Gastroesophageal sphincter (tissue), 3 donors: ENCODE measurements at regions not wholly inside any gene's neighbourhood (a gene's known extent, or its start where the extent isn't known, plus 50 kb on each side); places are given as distances from the start of the nearest gene placed in this dataset.

Experiments
- CTCF ChIP-seq, 4 experiments: fragments of 200-600 bp in 2 of 4; fragments of 450-650 bp in 2 of 4; sonication (generic) in 1 of 4; IDR thresholded peaks; one replicate each; pipeline ENCODE4 v1.5.1; 2017 to 2019; ENCODE audit warnings: antibody characterized with exemption in 4 of 4, mild to moderate bottlenecking in 2 of 4, moderate library complexity in 2 of 4
- EP300 ChIP-seq: sonication (generic); formaldehyde crosslinking; IDR thresholded peaks from one replicate; pipeline ENCODE4 v1.6.1; 2017; ENCODE audit warnings: antibody characterized with exemption, mild to moderate bottlenecking
- POLR2A ChIP-seq, 2 donors: fragments of 450-650 bp; IDR thresholded peaks; one replicate each; pipeline ENCODE4 v1.6.1; 2017; ENCODE audit warnings: antibody characterized with exemption in 2 of 2, mild to moderate bottlenecking in 2 of 2, moderate library complexity in 1 of 2
- POLR2AphosphoS5 ChIP-seq: sonication (generic); formaldehyde crosslinking; IDR thresholded peaks from one replicate; pipeline ENCODE4 v1.6.1; 2017; ENCODE audit warnings: antibody characterized with exemption

DNA sequence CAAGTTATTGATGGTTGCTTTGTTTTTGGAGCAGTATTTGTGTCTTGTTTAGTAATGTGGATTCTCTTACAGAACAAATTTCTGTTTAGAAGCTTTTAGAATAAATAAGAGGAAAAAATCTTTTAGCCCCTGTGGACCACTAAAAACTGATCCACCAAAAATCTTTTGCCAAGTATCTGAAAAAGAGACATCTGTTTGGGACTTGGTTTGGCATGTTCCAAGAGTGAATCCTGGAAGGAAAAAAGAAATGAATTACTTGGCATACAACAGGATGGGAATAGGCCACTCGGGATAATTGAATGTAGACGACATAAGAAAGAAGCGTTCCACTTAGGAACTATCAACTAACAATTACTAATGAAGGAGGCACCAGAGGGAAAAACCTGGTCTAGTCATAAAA lies 1350.1 kb upstream of the C9orf72 start:
- TF ChIP-seq CTCF (IDR thresholded peaks at IDR 0.05) (no peak), POLR2AphosphoS5 (no peak), POLR2A (IDR thresholded peaks at IDR 0.05) (no peak), EP300 (no peak)
